Endothelial cell of umbilical vein (primary cell): ENCODE measurements at regions not wholly inside any gene's neighbourhood (a gene's known extent, or its start where the extent isn't known, plus 50 kb on each side); places are given as distances from the start of the nearest gene placed in this dataset.

Experiments used
- BruUV-seq: library from RNA; stranded (reverse); fragments of 400-500 nt; replicated peaks from 2 replicates; lab custom pipeline; 2021; lab: Mats Ljungman, UMichigan
- CTCF ChIA-PET: fragments of 300-600, 350-600 bp; sonication (Branson Sonifier 250); formaldehyde crosslinking; loops from one replicate; lab custom pipeline; 2021; ENCODE audit warnings: antibody characterized with exemption, inconsistent platforms; lab: Charles Lee
- POLR2A ChIA-PET: fragments of 300-600, 350-600 bp; sonication (Branson Sonifier 250); formaldehyde crosslinking; loops from one replicate; lab custom pipeline; 2021; ENCODE audit warnings: antibody characterized with exemption, inconsistent platforms; lab: Charles Lee
- DNase-seq: peaks from one replicate; pipeline ENCODE4 v3.0.0-alpha.2; 2011; ENCODE audit warnings: low read depth, low spot score
- FAIRE-seq: peaks from 2 replicates; lab custom pipeline; 2011; peaks lifted over from hg19 to GRCh38; lab: Jason Lieb, UNC
- H2AFZ ChIP-seq: 2 replicates; pipeline ENCODE4 v1.6.0; 2012; ENCODE audit warnings: low read depth, low read length, control low read depth, inconsistent platforms
- H3K27ac ChIP-seq: 2 replicates; pipeline ENCODE4 v1.5.1; 2011; ENCODE audit warnings: low read depth, mild to moderate bottlenecking, control low read depth, low read length, moderate library complexity; ENCODE audit not compliant: insufficient read depth
- H3K27me3 ChIP-seq, 2 experiments: 2 replicates each; pipeline versions ENCODE4 v1.6.0 to v1.6.1; 2011; ENCODE audit warnings: low read length in 2 of 2, mixed read lengths in 1 of 2; ENCODE audit not compliant: control insufficient read depth in 2 of 2, insufficient read depth in 2 of 2
- H3K36me3 ChIP-seq, 2 experiments: 2 replicates in 1 of 2; 3 replicates in 1 of 2; pipeline ENCODE4 v1.5.1; 2011; ENCODE audit warnings: low read length in 2 of 2, mild to moderate bottlenecking in 1 of 2, moderate library complexity in 1 of 2; ENCODE audit not compliant: control insufficient read depth in 2 of 2, insufficient read depth in 2 of 2; ENCODE audit errors: extremely low read depth in 1 of 2
- H3K4me1 ChIP-seq: 3 replicates; pipeline ENCODE4 v1.5.1; 2011; ENCODE audit warnings: mild to moderate bottlenecking, low read length; ENCODE audit not compliant: control insufficient read depth, insufficient read depth; ENCODE audit errors: extremely low read depth
- H3K4me2 ChIP-seq: 2 replicates; pipeline ENCODE4 v1.6.1; 2011; ENCODE audit warnings: low read length, control low read depth, mixed read lengths; ENCODE audit not compliant: insufficient read depth
- H3K4me3 ChIP-seq, 3 experiments: fragments of 200-600 bp in 1 of 3; sonication (generic), shearing (Covaris generic) in 1 of 3; replicated peaks in 1 of 3; 2 replicates each; pipeline ENCODE4 v1.5.1; 2011 to 2016; ENCODE audit warnings: control low read depth in 3 of 3, low read length in 3 of 3, mild to moderate bottlenecking in 2 of 3, inconsistent platforms in 1 of 3, low read depth in 1 of 3, moderate library complexity in 1 of 3; ENCODE audit not compliant: insufficient read depth in 1 of 3
- H3K79me2 ChIP-seq: 2 replicates; pipeline ENCODE4 v1.6.0; 2012; ENCODE audit warnings: low read length, inconsistent platforms; ENCODE audit not compliant: control insufficient read depth, insufficient read depth
- H3K9ac ChIP-seq: replicated peaks from 2 replicates; pipeline ENCODE3; 2011; ENCODE audit warnings: low read length, control low read depth; ENCODE audit not compliant: insufficient read depth; ENCODE audit errors: extremely low read depth
- H3K9me1 ChIP-seq: replicated peaks from 3 replicates; pipeline ENCODE4 v1.6.0; 2011; ENCODE audit warnings: mild to moderate bottlenecking, low read length; ENCODE audit not compliant: control insufficient read depth, insufficient read depth; ENCODE audit errors: extremely low read depth
- H3K9me3 ChIP-seq: replicated peaks from 2 replicates; pipeline ENCODE4 v1.5.1; 2012; ENCODE audit warnings: low read length, inconsistent platforms; ENCODE audit not compliant: control insufficient read depth, insufficient read depth
- H4K20me1 ChIP-seq: replicated peaks from 2 replicates; pipeline ENCODE3; 2011; ENCODE audit warnings: mild to moderate bottlenecking, low read length; ENCODE audit not compliant: control insufficient read depth, insufficient read depth; ENCODE audit errors: extremely low read depth
- CTCF ChIP-seq, 2 donors: IDR thresholded peaks; 1 replicate in 1 of 2; 2 replicates in 1 of 2; pipeline ENCODE4 v1.5.1; 2011; ENCODE audit warnings: low read length in 2 of 2, mild to moderate bottlenecking in 2 of 2, moderate library complexity in 2 of 2, control low read depth in 1 of 2, inconsistent platforms in 1 of 2, low read depth in 1 of 2; ENCODE audit not compliant: insufficient read depth in 1 of 2; ENCODE audit errors: extremely low read depth in 1 of 2
- EZH2 ChIP-seq: IDR thresholded peaks from 2 replicates; pipeline ENCODE4 v1.6.1; 2012; ENCODE audit warnings: borderline replicate concordance, low read depth, mild to moderate bottlenecking, moderate library complexity, low read length, inconsistent platforms; ENCODE audit not compliant: severe bottlenecking
- FOS ChIP-seq: IDR thresholded peaks from 2 replicates; pipeline ENCODE4 v1.6.1; 2011; ENCODE audit warnings: mild to moderate bottlenecking, low read length, moderate library complexity, borderline replicate concordance; ENCODE audit not compliant: insufficient read depth
- GATA2 ChIP-seq: IDR thresholded peaks from 2 replicates; pipeline ENCODE4 v1.7.0; 2011; ENCODE audit warnings: low read depth, mild to moderate bottlenecking, moderate library complexity, mixed read lengths, low read length; ENCODE audit not compliant: insufficient read length, insufficient read depth
- JUN ChIP-seq: IDR thresholded peaks from 2 replicates; pipeline ENCODE4 v1.6.1; 2011; ENCODE audit warnings: borderline replicate concordance, low read depth; ENCODE audit not compliant: insufficient read length, insufficient read depth
- MAX ChIP-seq: IDR thresholded peaks from 2 replicates; pipeline ENCODE4 v1.6.1; 2011; ENCODE audit not compliant: insufficient read depth, insufficient read length
- MYC ChIP-seq: IDR thresholded peaks from one replicate; pipeline ENCODE4 v1.6.1; 2011; ENCODE audit warnings: mild to moderate bottlenecking, low read depth, low read length
- POLR2A ChIP-seq: IDR thresholded peaks from 2 replicates; pipeline ENCODE4 v1.6.1; 2012; ENCODE audit warnings: low read depth, mild to moderate bottlenecking, control low read depth, low read length
- POLR2AphosphoS5 ChIP-seq: IDR thresholded peaks from 2 replicates; pipeline ENCODE4 v1.6.1; 2012; ENCODE audit warnings: low read depth, mild to moderate bottlenecking, control low read depth, low read length, moderate library complexity; ENCODE audit not compliant: insufficient read depth
- dilution Hi-C: fragments of 300-500 bp; cut with MboI; formaldehyde crosslinking; loops from one replicate; pipeline ENCODE4 v1.15.0; 2019; ENCODE audit warnings: low sequenced_read_pairs; ENCODE audit not compliant: extremely low pct_ligation_motif_present
- intact Hi-C: fragments of 100-400 bp; cut with micrococcal nuclease; formaldehyde crosslinking; loops from one replicate; pipeline ENCODE4 v1.10.0; 2022

- intact Hi-C loops (loop anchor here (1.0 to 10.0 kb wide), 6 partner anchors 14 to 292 kb away; partner anchors contain the start of gene JADE1), dilution Hi-C loops (no loop called here)
- BruUV-seq = TSS peak; percentile 84
- Histone ChIP-seq H2AFZ (peak overlapping the region; percentile 8), H3K36me3 (no peaks in the 10 kb centered on the region), H3K27ac (peak overlapping the region; percentile 92), H3K27me3 (no peaks in the 10 kb centered on the region), H3K9ac (peak overlapping the region; percentile 55), H3K4me1 (peaks cover 54% of the 10 kb centered on the region), H4K20me1 (no peaks in the 10 kb centered on the region), H3K4me2 (peak overlapping the region; percentile 37), H3K4me3 (no peak overlapping the region), H3K9me1 (no peaks in the 10 kb centered on the region), H3K79me2 (no peaks in the 10 kb centered on the region), H3K9me3 (no peaks in the 10 kb centered on the region)
- ChIA-PET CTCF (interaction anchor here (0.6 to 2.2 kb wide), 17 partner anchors 10 to 325 kb away, joined by 3 to 23 read pairs (median 3); no protein-coding TSS in a partner anchor), POLR2A (interaction anchor here (0.6 to 1.5 kb wide), 5 partner anchors 12 to 527 kb away, joined by 3 to 11 read pairs (median 6); no protein-coding TSS in a partner anchor)
- FAIRE-seq (no peak), DNase-seq (peak; percentile 63)
- no peak for TF ChIP-seq MAX
- no peak for TF ChIP-seq POLR2AphosphoS5
- TF ChIP-seq GATA2 = no peak
- no peak for TF ChIP-seq POLR2A
- no peak for TF ChIP-seq EZH2
- TF ChIP-seq CTCF (IDR thresholded peaks at IDR 0.05; ENCODE audit: extremely low read depth in 1 of 2, insufficient read depth in 1 of 2, low read depth in 1 of 2, low read length in 2 of 2) = no peak
- no peak for TF ChIP-seq JUN
- TF ChIP-seq MYC = no peak
- no peak for TF ChIP-seq FOS
Measured at GRCh38 chr4:128517096-128517738, 229.6 kb upstream of the PGRMC2 start.
